ENCODE measurements at regions not wholly inside any gene's neighbourhood (a gene's known extent, or its start where the extent isn't known, plus 50 kb on each side); places are given as distances from the start of the nearest gene placed in this dataset.

DNA sequence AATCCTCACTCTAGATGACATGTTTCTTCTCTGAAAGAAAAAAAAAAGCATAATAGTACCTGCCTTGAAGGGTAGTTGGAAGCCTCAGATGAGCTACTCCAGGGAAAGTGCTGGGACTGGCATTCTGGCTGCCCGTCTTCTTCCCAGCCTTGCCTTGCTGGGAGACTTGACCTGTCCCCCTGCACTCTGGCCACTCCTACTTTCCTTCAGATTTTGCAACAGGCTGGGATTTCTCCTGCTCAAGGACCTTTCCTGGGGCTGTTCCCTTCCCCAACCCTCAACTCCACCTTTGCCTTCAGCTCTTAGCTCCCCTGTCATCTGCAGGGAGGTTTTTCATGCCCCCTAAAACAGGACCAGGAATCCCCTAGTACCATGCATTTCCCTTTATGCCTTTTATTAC lies 609.9 kb upstream of the CFAP20DC start:
- TF ChIP-seq CTCF (IDR thresholded peaks at IDR 0.05 in 4 of 5, conservative IDR thresholded peaks at IDR 0.05 in 1 of 5) (no peak), POLR2A (IDR thresholded peaks at IDR 0.05) (no peak)

Data from gastrocnemius medialis (tissue), 4 donors.